Lower leg skin (tissue), 3 donors: ENCODE measurements at regions not wholly inside any gene's neighbourhood (a gene's known extent, or its start where the extent isn't known, plus 50 kb on each side); places are given as distances from the start of the nearest gene placed in this dataset.

ENCODE experiments used
- CTCF ChIP-seq, 3 donors: fragments of 450-650 bp; IDR thresholded peaks; one replicate each; pipeline ENCODE4 v1.5.1; 2016; ENCODE audit warnings: antibody characterized with exemption in 3 of 3, mild to moderate bottlenecking in 3 of 3, moderate library complexity in 2 of 3
- POLR2A ChIP-seq, 2 donors: fragments of 450-650 bp; IDR thresholded peaks; one replicate each; pipeline ENCODE4 v1.6.1; 2016 to 2017; ENCODE audit warnings: antibody characterized with exemption in 2 of 2, mild to moderate bottlenecking in 1 of 2, moderate library complexity in 1 of 2

GRCh38 chr10:121049923-121050322, 198.8 kb downstream of the WDR11 start:
- TF ChIP-seq CTCF (IDR thresholded peaks at IDR 0.05) (no peak), POLR2A (IDR thresholded peaks at IDR 0.05) (no peak)
